CD4-positive, CD25-positive, alpha-beta regulatory T cell (primary cell): ENCODE measurements at regions not wholly inside any gene's neighbourhood (a gene's known extent, or its start where the extent isn't known, plus 50 kb on each side); places are given as distances from the start of the nearest gene placed in this dataset.

ENCODE experiments used
- ATAC-seq, 2 donors: fragments of 150-1000 bp; cut with Tn5 transposase; one replicate each; pipeline ENCODE4 v1.10.0; 2021; ENCODE audit warnings: low read depth in 2 of 2, moderate number of reproducible peaks in 2 of 2, moderate library complexity in 1 of 2
- DNase-seq, 3 donors: peaks; one replicate each; pipeline versions ENCODE4 v3.0.0 to v3.0.0-alpha.2; 2012 to 2022; ENCODE audit warnings: mixed read lengths in 1 of 3
- H3K27ac ChIP-seq: one replicate; pipeline ENCODE4 v1.7.0; 2013; ENCODE audit warnings: mild to moderate bottlenecking, low read length; ENCODE audit not compliant: insufficient read depth, poor library complexity, severe bottlenecking
- H3K27me3 ChIP-seq: one replicate; pipeline ENCODE4 v1.7.0; 2013; ENCODE audit warnings: low read length; ENCODE audit not compliant: control insufficient read depth, insufficient read depth
- H3K36me3 ChIP-seq: one replicate; pipeline ENCODE4 v1.7.0; 2013; ENCODE audit warnings: mild to moderate bottlenecking, low read length, moderate library complexity; ENCODE audit not compliant: control insufficient read depth, insufficient read depth
- H3K4me1 ChIP-seq: 2 replicates; pipeline ENCODE4 v1.7.0; 2013; ENCODE audit warnings: mild to moderate bottlenecking, low read length; ENCODE audit not compliant: insufficient read depth, control insufficient read depth, poor library complexity, severe bottlenecking
- H3K4me3 ChIP-seq: one replicate; pipeline ENCODE4 v1.7.0; 2013; ENCODE audit warnings: low read depth, mild to moderate bottlenecking, low read length, moderate library complexity
- H3K9me3 ChIP-seq, 2 experiments: 1 replicate in 1 of 2; 2 replicates in 1 of 2; pipeline ENCODE4 v1.7.0; 2013; ENCODE audit warnings: low read length in 2 of 2, mild to moderate bottlenecking in 1 of 2, moderate library complexity in 1 of 2; ENCODE audit not compliant: control insufficient read depth in 2 of 2
- H3K27ac Mint-ChIP-seq, 3 donors: one replicate each; pipeline ENCODE4 v1.8.0; 2020 to 2022; ENCODE audit warnings: mild to moderate bottlenecking in 3 of 3, mixed read lengths in 3 of 3, moderate library complexity in 2 of 3
- H3K27me3 Mint-ChIP-seq: one replicate; pipeline ENCODE4 v1.8.0; 2022; ENCODE audit warnings: mild to moderate bottlenecking, mixed read lengths
- H3K36me3 Mint-ChIP-seq: one replicate; pipeline ENCODE4 v1.8.0; 2020; ENCODE audit warnings: mixed read lengths
- H3K4me1 Mint-ChIP-seq, 4 donors: one replicate each; pipeline ENCODE4 v1.8.0; 2020 to 2022; ENCODE audit warnings: mixed read lengths in 4 of 4, mild to moderate bottlenecking in 1 of 4
- H3K4me3 Mint-ChIP-seq, 4 donors: one replicate each; pipeline ENCODE4 v1.8.0; 2020 to 2022; ENCODE audit warnings: mild to moderate bottlenecking in 4 of 4, mixed read lengths in 4 of 4, moderate library complexity in 3 of 4
- H3K9me3 Mint-ChIP-seq, 7 donors: one replicate each; pipeline ENCODE4 v1.8.0; 2020 to 2022; ENCODE audit warnings: mixed read lengths in 7 of 7, mild to moderate bottlenecking in 3 of 7, moderate library complexity in 2 of 7

DNA sequence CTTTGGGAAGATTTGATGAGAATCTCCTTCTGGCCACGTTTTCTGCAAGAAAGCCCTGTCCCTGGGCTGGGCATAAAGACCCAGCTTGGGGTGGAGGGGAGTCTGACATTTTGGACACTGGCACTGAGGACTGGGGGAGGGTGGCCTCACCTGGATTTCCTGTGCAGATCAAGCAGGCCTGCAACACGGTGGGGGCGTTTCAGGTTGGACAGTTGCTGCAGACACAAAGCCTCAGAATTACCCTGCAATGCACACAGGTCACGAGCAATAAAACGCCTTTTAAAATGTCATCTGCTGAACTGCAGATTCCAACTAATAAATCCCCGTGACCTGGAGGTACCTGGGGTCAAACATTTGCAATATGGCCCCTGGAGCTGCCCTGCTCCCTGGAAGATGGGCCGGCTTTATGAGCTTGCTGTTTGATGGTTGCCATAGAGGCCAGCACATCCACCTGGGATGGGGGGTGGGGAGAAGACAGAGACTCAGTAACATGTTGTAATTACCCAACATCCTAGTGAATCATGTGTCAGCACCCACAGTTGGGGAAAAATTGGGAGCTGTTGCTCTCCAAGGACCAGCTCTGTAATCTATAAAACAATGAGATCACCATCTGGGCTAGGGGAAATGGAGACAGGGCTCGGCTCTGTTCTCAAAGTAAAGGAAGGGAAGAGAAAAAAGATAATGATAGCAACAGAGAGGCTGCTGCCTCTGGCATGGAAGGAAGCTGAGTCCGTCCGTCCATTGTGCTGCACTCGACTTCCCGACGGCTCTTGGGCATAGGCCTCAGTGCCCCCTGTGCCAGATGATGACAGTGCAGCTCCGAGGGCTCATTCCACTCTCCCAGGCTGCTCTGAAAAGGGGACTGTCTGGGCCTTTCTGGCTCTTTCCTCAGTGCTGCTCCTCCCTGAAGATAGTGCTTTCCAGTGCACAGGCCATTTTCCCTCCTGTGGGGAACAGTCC, 340.3 kb downstream of the CYRIA start:
- no peak for DNase-seq
- no peak for ATAC-seq
- Histone ChIP-seq H3K36me3 (no peaks in the 10 kb centered on the region), H3K4me1 (no peaks in the 10 kb centered on the region), H3K4me3 (no peak overlapping the region), H3K27me3 (no peaks in the 10 kb centered on the region), H3K9me3 (no peaks in the 10 kb centered on the region), H3K27ac (no peak overlapping the region)
- Mint-ChIP-seq H3K4me1 (no peaks in the 10 kb centered on the region), H3K4me3 (no peak overlapping the region), H3K27ac (no peak overlapping the region), H3K36me3 (no peaks in the 10 kb centered on the region), H3K27me3 (peaks cover 5% of the 10 kb centered on the region), H3K9me3 (peaks cover 0 to 2% (median 0%) of the 10 kb centered on the region in 7 donors)

DNA sequence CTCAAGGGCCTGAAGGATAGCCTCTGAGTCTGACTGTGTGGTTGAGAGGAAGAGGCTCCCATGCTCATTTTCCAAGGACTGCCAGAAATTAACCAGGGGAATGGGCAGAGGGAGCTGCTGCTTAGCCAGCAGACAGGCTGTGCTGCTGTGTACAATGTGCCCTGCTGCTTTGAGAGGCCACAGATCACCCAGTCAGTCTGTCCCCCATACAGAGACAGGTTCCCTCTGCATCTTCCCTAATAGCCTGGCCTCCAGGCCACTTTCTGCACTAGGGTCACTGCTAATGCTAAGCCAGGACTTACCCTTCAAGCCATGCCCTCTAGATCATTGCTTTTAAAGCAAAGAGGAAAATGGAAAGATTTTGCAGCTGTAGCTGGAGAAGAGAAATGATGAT, 341.1 kb downstream of the CYRIA start:
- Mint-ChIP-seq H3K4me3 (no peak overlapping the region), H3K27ac (no peak overlapping the region), H3K9me3 (no peaks in the 10 kb centered on the region), H3K36me3 (no peaks in the 10 kb centered on the region), H3K27me3 (peaks cover 5% of the 10 kb centered on the region), H3K4me1 (no peaks in the 10 kb centered on the region)
- Histone ChIP-seq H3K27ac (no peak overlapping the region), H3K27me3 (no peaks in the 10 kb centered on the region), H3K4me3 (no peak overlapping the region), H3K36me3 (no peaks in the 10 kb centered on the region), H3K4me1 (no peaks in the 10 kb centered on the region), H3K9me3 (no peaks in the 10 kb centered on the region)
- DNase-seq: no peak
- no peak for ATAC-seq

DNA sequence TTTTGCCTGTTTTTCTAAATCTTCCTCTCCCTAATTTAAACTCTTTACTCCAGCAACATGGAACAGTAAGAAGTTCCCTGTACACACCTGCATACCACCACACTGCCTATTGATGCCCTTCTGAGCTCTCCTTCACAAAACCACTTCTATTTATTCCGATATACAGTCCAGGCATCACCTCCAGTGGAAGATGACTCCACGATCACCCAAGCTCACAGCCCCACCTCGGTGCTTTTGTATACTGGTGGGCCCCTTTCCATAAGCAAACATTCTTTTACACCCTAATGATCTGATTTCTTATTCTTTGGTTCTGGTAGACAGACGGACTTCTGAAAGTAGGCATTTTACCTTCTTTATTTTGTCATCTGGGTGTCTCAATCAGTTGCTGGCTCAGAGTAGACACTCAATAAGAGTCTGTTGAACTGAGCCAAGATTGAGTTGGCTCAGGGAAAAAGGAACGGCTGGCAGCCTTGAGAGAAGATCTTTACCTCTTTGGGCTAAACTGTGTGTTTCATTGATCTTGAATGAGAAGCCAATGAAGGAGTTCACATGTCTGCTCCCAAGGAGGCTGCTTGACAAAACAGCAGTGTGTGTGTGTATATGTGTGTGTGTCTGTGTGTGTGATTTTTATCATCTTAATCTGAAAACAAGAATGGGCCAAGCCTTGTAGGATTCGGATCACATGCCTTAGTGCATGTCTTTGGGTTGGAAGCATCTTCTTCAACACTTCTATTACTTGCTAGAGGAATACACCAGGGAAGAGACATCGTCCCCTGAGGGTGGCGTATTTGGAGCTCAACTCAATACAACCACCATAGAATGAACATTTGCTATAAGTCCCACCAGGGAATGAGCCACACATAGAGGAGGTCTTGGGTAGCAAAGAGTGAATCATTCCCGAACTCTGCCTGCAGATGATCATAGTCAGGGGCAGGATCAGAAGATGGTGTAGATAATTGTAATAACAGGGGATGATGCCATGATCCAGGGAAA, 341.8 kb downstream of the CYRIA start:
- Histone ChIP-seq H3K27ac (no peak overlapping the region), H3K4me3 (no peak overlapping the region), H3K36me3 (no peaks in the 10 kb centered on the region), H3K27me3 (no peaks in the 10 kb centered on the region), H3K4me1 (no peaks in the 10 kb centered on the region), H3K9me3 (no peaks in the 10 kb centered on the region)
- no peak overlapping the region for H3K27ac Mint-ChIP-seq
- no peaks in the 10 kb centered on the region for H3K4me1 Mint-ChIP-seq
- DNase-seq: no peak
- no peak for ATAC-seq
- H3K27me3 Mint-ChIP-seq: peaks cover 5% of the 10 kb centered on the region
- no peaks in the 10 kb centered on the region for H3K36me3 Mint-ChIP-seq
- H3K9me3 Mint-ChIP-seq: no peaks in the 10 kb centered on the region
- no peak overlapping the region for H3K4me3 Mint-ChIP-seq

GRCh38 chr2:16323126-16323520, 342.5 kb downstream of the CYRIA start:
- Histone ChIP-seq H3K27ac (no peak overlapping the region), H3K4me1 (no peaks in the 10 kb centered on the region), H3K27me3 (no peaks in the 10 kb centered on the region), H3K4me3 (no peak overlapping the region), H3K9me3 (no peaks in the 10 kb centered on the region), H3K36me3 (no peaks in the 10 kb centered on the region)
- DNase-seq: no peak
- H3K4me3 Mint-ChIP-seq: no peak overlapping the region
- H3K27me3 Mint-ChIP-seq: peaks cover 5% of the 10 kb centered on the region
- ATAC-seq: no peak
- no peak overlapping the region for H3K27ac Mint-ChIP-seq
- no peaks in the 10 kb centered on the region for H3K36me3 Mint-ChIP-seq
- no peaks in the 10 kb centered on the region for H3K4me1 Mint-ChIP-seq
- no peaks in the 10 kb centered on the region for H3K9me3 Mint-ChIP-seq

GRCh38 chr2:16322308-16323125, 343.1 kb downstream of the CYRIA start:
- Histone ChIP-seq H3K9me3 (no peaks in the 10 kb centered on the region), H3K27ac (no peak overlapping the region), H3K27me3 (no peaks in the 10 kb centered on the region), H3K4me1 (no peaks in the 10 kb centered on the region), H3K36me3 (no peaks in the 10 kb centered on the region), H3K4me3 (no peak overlapping the region)
- DNase-seq (no peak), ATAC-seq (no peak)
- Mint-ChIP-seq H3K9me3 (no peaks in the 10 kb centered on the region), H3K4me3 (no peak overlapping the region), H3K27ac (no peak overlapping the region), H3K4me1 (no peaks in the 10 kb centered on the region), H3K36me3 (no peaks in the 10 kb centered on the region), H3K27me3 (peaks cover 5% of the 10 kb centered on the region)

GRCh38 chr2:16321872-16322271, 343.8 kb downstream of the CYRIA start:
- no peaks in the 10 kb centered on the region for H3K9me3 ChIP-seq
- no peak for ATAC-seq

GRCh38 chr2:16321256-16321655, 344.4 kb downstream of the CYRIA start:
- no peak for DNase-seq
- Histone ChIP-seq H3K27me3 (no peaks in the 10 kb centered on the region), H3K27ac (no peak overlapping the region), H3K4me1 (no peaks in the 10 kb centered on the region), H3K9me3 (no peaks in the 10 kb centered on the region), H3K4me3 (no peak overlapping the region), H3K36me3 (no peaks in the 10 kb centered on the region)
- Mint-ChIP-seq H3K36me3 (no peaks in the 10 kb centered on the region), H3K27me3 (peaks cover 5% of the 10 kb centered on the region), H3K27ac (no peak overlapping the region), H3K9me3 (no peaks in the 10 kb centered on the region), H3K4me1 (no peaks in the 10 kb centered on the region), H3K4me3 (no peak overlapping the region)
- ATAC-seq: no peak

More at GRCh38 chr2:16321872-16322271, 343.8 kb downstream of the CYRIA start:
- Histone ChIP-seq H3K27me3 (no peaks in the 10 kb centered on the region), H3K4me1 (no peaks in the 10 kb centered on the region), H3K4me3 (no peak overlapping the region), H3K27ac (no peak overlapping the region), H3K36me3 (no peaks in the 10 kb centered on the region)
- peaks cover 5% of the 10 kb centered on the region for H3K27me3 Mint-ChIP-seq
- H3K4me1 Mint-ChIP-seq: no peaks in the 10 kb centered on the region
- no peaks in the 10 kb centered on the region for H3K36me3 Mint-ChIP-seq
- no peak overlapping the region for H3K27ac Mint-ChIP-seq
- no peaks in the 10 kb centered on the region for H3K9me3 Mint-ChIP-seq
- no peak overlapping the region for H3K4me3 Mint-ChIP-seq
- DNase-seq: no peak
